Tongue (tissue), 1 donor: ENCODE measurements at regions not wholly inside any gene's neighbourhood (a gene's known extent, or its start where the extent isn't known, plus 50 kb on each side); places are given as distances from the start of the nearest gene placed in this dataset.
"Not testable (repeated sequence)": the region's sequence is repeated elsewhere in the genome, so short reads cannot be mapped to it uniquely, and the experiment has no call there.

ENCODE experiments used
- DNase-seq: peaks from one replicate; pipeline ENCODE4 v3.0.0-alpha.2; 2015

- DNase-seq = no peak
These were observed 754.8 kb upstream of the RIOK2 start for GRCh38 chr5:97937846-97938245.

GRCh38 chr5:97943036-97943435, 760.0 kb upstream of the RIOK2 start:
- DNase-seq = no peak

GRCh38 chr5:97951139-97951538, 768.1 kb upstream of the RIOK2 start:
- no peak for DNase-seq

DNA sequence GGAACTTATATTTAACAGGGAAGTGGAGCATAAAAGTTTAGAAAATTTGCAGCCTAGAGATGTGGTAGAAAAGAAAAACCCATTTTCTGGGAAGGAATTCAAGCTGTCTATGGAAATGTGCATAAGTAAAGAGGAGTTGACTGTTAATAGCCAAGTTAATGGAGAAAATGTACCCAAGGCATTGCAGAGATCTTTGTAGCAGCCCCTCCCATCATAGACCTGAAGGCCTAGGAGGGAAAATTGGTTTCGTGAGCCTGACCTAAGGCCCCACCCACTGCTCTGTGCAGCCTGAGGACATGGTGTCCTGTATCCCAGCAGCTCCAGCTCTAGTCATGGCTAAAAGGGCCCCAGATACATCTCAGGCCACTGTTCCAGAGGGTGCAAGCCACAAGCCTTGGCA, 772.4 kb upstream of the RIOK2 start:
- no peak for DNase-seq

DNA sequence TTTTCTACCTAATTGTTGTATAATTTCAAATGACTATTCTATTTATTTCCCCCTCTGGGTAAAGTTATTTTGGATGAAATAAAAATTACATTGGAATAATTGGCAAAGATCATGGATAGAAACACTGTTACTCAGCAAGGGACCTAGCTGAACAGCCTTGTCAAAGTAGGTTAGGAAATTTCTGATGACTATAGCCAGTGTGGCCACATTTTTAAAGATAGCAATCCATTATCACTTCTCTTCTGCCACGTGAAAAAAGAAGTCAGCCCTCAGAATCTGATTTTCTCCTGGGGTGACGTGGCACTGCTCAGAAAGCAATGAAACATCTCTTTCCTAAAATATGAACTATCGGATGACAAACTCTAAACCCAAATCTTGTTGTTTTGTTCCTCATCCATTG, 784.2 kb upstream of the RIOK2 start:
- DNase-seq = no peak

DNA sequence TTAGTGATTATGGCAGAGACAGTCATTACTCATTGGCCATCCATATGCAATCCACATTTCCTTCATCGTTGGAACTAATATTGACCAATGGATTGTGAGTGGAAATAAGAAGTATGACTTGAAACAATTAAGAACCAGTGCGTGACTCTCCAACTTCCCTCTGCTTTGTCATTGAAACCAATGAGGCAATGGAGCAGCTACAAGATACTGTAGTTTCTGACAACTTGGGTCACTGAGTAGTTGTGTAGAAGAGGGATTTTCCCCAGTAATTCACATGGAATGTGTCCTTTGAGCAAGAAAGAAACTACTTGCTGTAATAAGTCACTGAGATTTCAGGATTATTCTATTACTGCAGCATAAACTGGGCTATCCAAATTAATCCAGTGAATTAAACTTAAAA, 785.3 kb upstream of the RIOK2 start:
- DNase-seq = no peak

GRCh38 chr5:97979740-97980139, 793.7 kb upstream of the RGMB start:
- DNase-seq = peak; percentile 91

DNA sequence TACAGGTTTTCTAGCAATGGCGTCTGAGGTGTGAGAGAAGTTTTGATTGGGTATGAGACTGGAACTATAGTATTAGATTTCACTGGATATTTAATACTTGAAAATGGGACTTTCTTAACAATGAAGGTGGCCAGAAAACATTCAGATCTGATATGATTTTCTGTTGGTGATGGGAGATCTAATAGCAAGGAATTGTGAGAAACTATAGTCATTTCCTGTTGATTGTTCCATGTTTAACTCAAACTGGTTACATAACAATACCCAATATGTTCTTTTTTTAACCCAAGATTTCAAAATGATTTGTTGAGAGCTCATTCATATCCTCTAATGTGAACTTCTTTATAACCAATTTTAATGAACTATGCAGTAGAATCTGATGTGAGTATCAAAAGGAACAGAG, 793.2 kb upstream of the RGMB start:
- no peak for DNase-seq

- no peak for DNase-seq
These were observed 787.4 kb upstream of the RGMB start for GRCh38 chr5:97986069-97986468.

GRCh38 chr5:97991236-97991635, 782.2 kb upstream of the RGMB start:
- DNase-seq = no peak

DNA sequence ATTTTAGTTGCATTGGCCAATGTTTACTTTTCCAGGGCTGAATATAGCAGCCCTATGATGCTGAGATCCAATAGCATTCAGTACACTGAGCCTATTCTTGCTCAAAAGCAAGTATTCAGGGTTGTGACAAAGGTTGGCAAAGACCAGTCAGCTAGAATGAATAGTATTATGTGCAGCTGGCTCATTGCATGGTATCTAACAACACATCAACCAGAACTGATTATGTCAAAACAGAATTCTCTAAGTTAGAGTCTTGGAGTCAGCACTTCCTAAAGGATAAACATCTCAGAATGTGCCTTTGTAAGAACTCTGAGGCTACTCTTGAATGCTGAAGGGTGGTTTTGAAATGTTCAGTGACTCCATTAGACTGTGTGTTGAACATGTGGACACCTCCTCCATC, 774.5 kb upstream of the RGMB start:
- peak; percentile 83 for DNase-seq

- DNase-seq = no peak
These were observed 769.0 kb upstream of the RGMB start for GRCh38 chr5:98004463-98004862.

- DNase-seq = no peak
These were observed 756.7 kb upstream of the RGMB start for GRCh38 chr5:98016771-98017170.

- not testable (repeated sequence) for DNase-seq
These were observed 743.2 kb upstream of the RGMB start for GRCh38 chr5:98030273-98030672.

DNA sequence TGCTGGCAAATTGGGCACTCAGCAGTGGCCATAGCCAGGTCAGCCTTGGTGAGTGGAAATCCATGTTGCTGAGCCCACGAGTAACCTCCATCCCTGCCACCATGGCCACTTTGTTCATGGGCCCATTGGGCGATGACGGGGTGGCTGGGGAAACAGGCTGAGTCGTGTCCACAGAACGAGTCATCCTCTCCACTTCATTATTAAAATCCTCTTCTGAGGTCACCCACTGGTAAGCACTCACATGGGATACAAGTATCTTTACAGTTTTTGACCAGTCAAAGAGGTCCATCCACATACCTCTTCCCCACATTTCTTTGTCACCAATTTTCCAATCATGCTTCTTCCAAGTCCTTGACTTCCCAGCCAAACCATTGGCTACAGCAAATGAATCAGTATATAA, 742.4 kb upstream of the RGMB start:
- DNase-seq = not testable (repeated sequence)

DNA sequence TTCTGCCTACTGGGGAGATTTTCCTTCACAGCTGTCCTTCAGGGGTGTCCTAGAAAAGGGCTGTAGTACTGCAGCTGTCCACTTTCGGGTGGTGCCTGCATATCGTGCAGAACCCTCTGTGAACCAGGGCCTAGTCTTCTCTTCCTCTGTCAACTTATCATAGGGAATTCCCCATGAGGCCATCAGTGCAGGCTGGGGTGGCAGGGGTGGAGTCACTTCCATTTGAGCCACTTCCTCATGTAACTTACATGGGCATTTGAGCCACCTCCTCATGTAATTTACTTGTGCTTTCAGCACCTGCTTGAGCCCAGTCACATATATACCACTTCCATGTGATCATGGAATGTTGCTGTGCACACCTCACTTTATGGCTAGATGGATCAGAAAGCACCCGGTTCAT, 742.0 kb upstream of the RGMB start:
- no peak for DNase-seq

DNA sequence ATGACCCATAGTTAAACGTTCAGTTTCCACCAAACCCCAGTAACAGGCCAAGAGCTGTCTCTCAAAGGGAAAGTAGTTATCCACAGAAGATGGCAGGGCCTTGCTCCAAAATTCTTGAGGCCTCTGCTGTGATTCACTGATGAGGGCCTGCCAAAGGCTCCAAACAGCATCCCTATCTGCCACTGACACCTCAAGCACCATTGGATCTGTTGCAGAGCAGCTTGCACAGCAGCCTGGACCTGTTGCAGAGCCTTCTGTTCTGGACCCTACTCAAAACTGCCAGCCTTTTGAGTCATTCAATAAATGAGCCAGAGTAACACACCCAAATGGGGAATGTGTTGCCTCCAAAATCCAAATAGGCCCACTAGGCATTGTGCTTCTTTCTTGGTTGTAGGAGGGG, 741.5 kb upstream of the RGMB start:
- DNase-seq = no peak

DNA sequence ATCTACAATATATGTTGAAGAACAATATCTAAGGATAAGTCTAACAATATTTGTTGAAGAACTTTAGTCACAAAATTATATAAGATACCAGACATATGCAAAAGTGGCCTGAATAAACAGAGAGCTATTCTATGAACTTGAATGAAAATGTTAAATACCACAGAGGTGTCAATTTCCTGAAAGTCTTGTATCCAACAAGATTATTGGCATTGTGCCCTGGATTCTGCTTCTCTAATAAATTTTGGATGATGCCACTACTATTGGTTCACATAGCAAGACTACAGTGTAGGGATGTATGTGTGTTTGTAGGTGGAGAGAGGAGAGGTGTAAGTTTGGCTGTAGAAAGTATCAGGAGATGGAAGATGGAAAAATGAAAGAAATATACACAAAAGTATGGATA, 731.8 kb upstream of the RGMB start:
- DNase-seq = peak; percentile 13

- DNase-seq = no peak
These were observed 730.9 kb upstream of the RGMB start for GRCh38 chr5:98042521-98042920.

DNA sequence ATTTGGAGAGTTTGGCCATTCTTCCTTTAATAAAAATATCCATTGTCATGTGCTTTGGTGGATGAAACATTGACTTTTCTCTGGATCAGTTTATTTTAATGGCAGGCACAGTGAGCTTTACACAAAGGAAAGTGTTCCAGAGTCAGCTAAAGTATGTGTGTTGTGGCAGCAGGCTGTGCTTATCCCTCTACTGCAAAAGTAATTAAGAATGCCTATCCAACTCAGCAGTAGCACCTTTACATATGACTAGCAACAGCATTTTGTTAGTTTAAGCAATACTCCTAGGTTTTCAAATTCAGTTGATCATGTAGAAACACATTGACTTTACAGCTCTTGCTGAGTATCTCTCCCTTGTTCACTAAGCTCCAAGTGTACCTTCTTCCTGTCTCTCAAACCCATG, 730.5 kb upstream of the RGMB start:
- no peak for DNase-seq

DNA sequence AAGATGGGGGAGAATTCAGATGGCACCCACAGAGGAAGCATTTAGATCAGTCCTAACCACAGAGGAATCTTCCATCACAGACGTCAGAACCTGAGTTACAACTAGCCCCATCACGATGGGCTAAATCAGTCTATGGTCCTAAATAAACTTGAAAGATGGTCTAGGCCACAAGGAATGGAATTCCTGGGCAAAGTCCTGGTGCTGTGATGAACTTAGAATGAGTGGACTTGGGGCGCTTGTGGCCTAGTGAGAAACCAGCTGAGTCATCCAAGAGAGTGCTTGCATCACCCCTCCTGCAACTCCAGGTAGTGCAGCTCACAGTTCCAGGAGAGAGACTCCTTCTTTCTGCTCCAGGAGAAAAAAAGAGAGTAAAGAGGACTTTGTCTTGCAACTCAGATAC, 722.9 kb upstream of the RGMB start:
- no peak for DNase-seq

DNA sequence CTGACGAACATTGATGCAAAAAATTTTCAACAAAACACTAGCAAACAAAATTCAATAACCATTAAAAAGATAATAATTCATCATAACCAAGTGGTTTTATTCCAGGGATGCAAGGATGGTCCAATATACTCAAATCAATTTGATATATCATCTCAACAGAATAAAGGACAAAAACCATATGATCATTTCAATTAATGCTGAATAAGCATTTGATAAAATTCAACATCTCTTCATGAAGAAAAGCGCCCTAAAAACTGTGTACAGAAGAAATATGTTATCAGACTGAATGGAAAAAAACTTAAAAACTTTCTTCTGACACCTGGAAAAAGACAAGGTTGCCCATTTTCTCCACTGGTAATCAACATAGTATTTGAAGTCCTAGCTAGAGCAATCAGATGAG, 720.3 kb upstream of the RGMB start:
- no peak for DNase-seq

GRCh38 chr5:98060148-98060547, 713.3 kb upstream of the RGMB start:
- DNase-seq = no peak

- DNase-seq = no peak
These were observed 709.3 kb upstream of the RGMB start for GRCh38 chr5:98064118-98064685.

- DNase-seq = no peak
These were observed 708.1 kb upstream of the RGMB start for GRCh38 chr5:98065261-98065909.
